ENCODE measurements at regions not wholly inside any gene's neighbourhood (a gene's known extent, or its start where the extent isn't known, plus 50 kb on each side); places are given as distances from the start of the nearest gene placed in this dataset.

DNA sequence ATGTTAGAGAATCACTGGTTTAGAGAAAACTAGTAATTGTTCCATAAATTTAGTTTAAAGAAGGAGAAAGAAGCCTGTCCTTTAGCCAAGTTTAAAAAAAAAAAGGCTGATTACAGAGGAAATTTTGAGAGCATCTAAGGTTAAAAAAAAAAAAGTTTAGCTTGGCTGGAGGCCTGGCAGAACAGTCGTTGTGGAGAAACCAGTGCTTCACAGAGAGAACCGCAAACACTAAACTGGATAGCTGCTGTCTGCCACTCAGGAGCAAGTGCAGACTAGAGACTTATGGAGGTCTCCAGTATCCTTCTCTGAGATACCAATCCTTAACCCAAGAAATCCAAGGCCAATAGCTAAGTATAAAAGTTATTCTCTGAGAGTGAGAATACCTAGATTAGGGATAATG is 84.8 kb upstream of the ANKRD28 start:
- TF ChIP-seq EZH2 (IDR thresholded peaks at IDR 0.05; ENCODE audit: insufficient read depth, poor library complexity, severe bottlenecking) (no peak), EZH2phosphoT487 (IDR thresholded peaks at IDR 0.05; ENCODE audit: insufficient read depth, low read depth) (no peak)

Data from GM23248 (cell line).